ENCODE measurements at regions not wholly inside any gene's neighbourhood (a gene's known extent, or its start where the extent isn't known, plus 50 kb on each side); places are given as distances from the start of the nearest gene placed in this dataset.

DNA sequence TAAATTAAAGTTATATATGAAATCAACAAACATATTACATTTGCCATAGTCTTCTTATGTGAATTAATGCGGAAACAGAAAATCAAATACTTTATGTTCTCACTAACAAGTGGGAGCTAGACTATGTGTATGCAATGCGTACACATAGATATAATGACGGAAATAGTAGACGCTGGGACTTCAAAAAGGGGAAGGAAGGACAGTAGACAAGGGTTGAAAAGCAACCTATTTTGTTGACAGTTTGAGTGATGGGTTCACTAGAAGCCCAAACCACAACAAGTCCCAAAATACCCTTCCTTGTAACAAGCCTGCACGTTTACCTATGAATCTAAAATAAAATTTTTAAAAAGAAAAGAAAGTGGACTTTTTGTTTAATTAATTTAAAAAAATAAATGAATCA is 430.8 kb upstream of the CNTN5 start:
- TF ChIP-seq, protein P1, sequence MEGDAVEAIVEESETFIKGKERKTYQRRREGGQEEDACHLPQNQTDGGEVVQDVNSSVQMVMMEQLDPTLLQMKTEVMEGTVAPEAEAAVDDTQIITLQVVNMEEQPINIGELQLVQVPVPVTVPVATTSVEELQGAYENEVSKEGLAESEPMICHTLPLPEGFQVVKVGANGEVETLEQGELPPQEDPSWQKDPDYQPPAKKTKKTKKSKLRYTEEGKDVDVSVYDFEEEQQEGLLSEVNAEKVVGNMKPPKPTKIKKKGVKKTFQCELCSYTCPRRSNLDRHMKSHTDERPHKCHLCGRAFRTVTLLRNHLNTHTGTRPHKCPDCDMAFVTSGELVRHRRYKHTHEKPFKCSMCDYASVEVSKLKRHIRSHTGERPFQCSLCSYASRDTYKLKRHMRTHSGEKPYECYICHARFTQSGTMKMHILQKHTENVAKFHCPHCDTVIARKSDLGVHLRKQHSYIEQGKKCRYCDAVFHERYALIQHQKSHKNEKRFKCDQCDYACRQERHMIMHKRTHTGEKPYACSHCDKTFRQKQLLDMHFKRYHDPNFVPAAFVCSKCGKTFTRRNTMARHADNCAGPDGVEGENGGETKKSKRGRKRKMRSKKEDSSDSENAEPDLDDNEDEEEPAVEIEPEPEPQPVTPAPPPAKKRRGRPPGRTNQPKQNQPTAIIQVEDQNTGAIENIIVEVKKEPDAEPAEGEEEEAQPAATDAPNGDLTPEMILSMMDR (IDR thresholded peaks at IDR 0.05), result no peak
- no peak for TF ChIP-seq RAD21 (conservative IDR thresholded peaks at IDR 0.05 in 1 of 2, IDR thresholded peaks at IDR 0.05 in 1 of 2)
- TF ChIP-seq CBX2 (IDR thresholded peaks at IDR 0.05; ENCODE audit: borderline replicate concordance, low read depth), result no peak
- TF ChIP-seq RFX5 (IDR thresholded peaks at IDR 0.05), result no peak
- no peak for TF ChIP-seq RNF2 (IDR thresholded peaks at IDR 0.05; ENCODE audit: borderline replicate concordance, low read depth)
- TF ChIP-seq, protein P2, sequence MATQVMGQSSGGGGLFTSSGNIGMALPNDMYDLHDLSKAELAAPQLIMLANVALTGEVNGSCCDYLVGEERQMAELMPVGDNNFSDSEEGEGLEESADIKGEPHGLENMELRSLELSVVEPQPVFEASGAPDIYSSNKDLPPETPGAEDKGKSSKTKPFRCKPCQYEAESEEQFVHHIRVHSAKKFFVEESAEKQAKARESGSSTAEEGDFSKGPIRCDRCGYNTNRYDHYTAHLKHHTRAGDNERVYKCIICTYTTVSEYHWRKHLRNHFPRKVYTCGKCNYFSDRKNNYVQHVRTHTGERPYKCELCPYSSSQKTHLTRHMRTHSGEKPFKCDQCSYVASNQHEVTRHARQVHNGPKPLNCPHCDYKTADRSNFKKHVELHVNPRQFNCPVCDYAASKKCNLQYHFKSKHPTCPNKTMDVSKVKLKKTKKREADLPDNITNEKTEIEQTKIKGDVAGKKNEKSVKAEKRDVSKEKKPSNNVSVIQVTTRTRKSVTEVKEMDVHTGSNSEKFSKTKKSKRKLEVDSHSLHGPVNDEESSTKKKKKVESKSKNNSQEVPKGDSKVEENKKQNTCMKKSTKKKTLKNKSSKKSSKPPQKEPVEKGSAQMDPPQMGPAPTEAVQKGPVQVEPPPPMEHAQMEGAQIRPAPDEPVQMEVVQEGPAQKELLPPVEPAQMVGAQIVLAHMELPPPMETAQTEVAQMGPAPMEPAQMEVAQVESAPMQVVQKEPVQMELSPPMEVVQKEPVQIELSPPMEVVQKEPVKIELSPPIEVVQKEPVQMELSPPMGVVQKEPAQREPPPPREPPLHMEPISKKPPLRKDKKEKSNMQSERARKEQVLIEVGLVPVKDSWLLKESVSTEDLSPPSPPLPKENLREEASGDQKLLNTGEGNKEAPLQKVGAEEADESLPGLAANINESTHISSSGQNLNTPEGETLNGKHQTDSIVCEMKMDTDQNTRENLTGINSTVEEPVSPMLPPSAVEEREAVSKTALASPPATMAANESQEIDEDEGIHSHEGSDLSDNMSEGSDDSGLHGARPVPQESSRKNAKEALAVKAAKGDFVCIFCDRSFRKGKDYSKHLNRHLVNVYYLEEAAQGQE (IDR thresholded peaks at IDR 0.05), result no peak
- no peak for TF ChIP-seq CHD4 (IDR thresholded peaks at IDR 0.05; ENCODE audit: borderline replicate concordance)
- TF ChIP-seq JUNB (IDR thresholded peaks at IDR 0.05), result no peak
- TF ChIP-seq POLR2A (IDR thresholded peaks at IDR 0.05; ENCODE audit: low read length), result no peak
- TF ChIP-seq ESRRA (IDR thresholded peaks at IDR 0.05; ENCODE audit: borderline replicate concordance, low read length), result no peak
- no peak for TF ChIP-seq RCOR1 (IDR thresholded peaks at IDR 0.05; ENCODE audit: low read depth, low read length)

All from A549 (cell line).